Smooth muscle cell (in vitro differentiated cells): ENCODE measurements at regions not wholly inside any gene's neighbourhood (a gene's known extent, or its start where the extent isn't known, plus 50 kb on each side); places are given as distances from the start of the nearest gene placed in this dataset.

Experiments
- DNase-seq: peaks from one replicate; lab custom pipeline; 2025; ENCODE audit not compliant: unreplicated experiment; lab: John Stamatoyannopoulos, UW
- H2AFZ ChIP-seq: fragments of 200-600 bp; sonication (generic); 2 replicates; pipeline ENCODE4 v1.6.0; 2016; ENCODE audit warnings: antibody characterized with exemption, low read depth, mild to moderate bottlenecking
- H3F3A ChIP-seq: fragments of 200-600 bp; sonication (generic); 2 replicates; pipeline ENCODE4 v1.6.0; 2017; ENCODE audit warnings: antibody characterized with exemption, low read depth
- H3K27ac ChIP-seq: fragments of 200-600 bp; sonication (generic); 2 replicates; pipeline ENCODE4 v1.5.1; 2016; ENCODE audit warnings: low read depth, mild to moderate bottlenecking
- H3K27me3 ChIP-seq: fragments of 200-600 bp; sonication (generic); 2 replicates; pipeline ENCODE4 v1.6.1; 2016; ENCODE audit warnings: low read depth, mild to moderate bottlenecking
- H3K36me3 ChIP-seq: fragments of 200-600 bp; sonication (generic); 2 replicates; pipeline ENCODE4 v1.5.1; 2016; ENCODE audit warnings: low read depth
- H3K4me1 ChIP-seq: fragments of 200-600 bp; sonication (generic); 2 replicates; pipeline ENCODE4 v1.5.1; 2016; ENCODE audit warnings: low read depth
- H3K4me2 ChIP-seq: fragments of 200-600 bp; sonication (generic); 2 replicates; pipeline ENCODE4 v1.6.0; 2016; ENCODE audit warnings: mild to moderate bottlenecking
- H3K4me3 ChIP-seq: fragments of 200-600 bp; sonication (generic); 2 replicates; pipeline ENCODE4 v1.5.1; 2016; ENCODE audit warnings: mild to moderate bottlenecking
- H3K79me2 ChIP-seq: fragments of 200-600 bp; sonication (generic); 2 replicates; pipeline ENCODE4 v1.6.0; 2016; ENCODE audit warnings: low read depth, mild to moderate bottlenecking
- H3K9ac ChIP-seq: fragments of 200-600 bp; sonication (generic); 2 replicates; pipeline ENCODE4 v1.6.0; 2016; ENCODE audit warnings: low read depth
- H3K9me3 ChIP-seq: fragments of 200-600 bp; sonication (generic); replicated peaks from 2 replicates; pipeline ENCODE4 v1.5.1; 2016; ENCODE audit warnings: low read depth
- H4K20me1 ChIP-seq: fragments of 200-600 bp; sonication (generic); 2 replicates; pipeline ENCODE4 v1.6.0; 2016; ENCODE audit warnings: low read depth
- WGBS: methylation state at CpG from one replicate; pipeline ENCODE4 v1.1.7; 2016; ENCODE audit warnings: low lambda C conversion rate; 5-methylcytosine and 5-hydroxymethylcytosine counted together
- TF ChIP-seq, protein P1 (sequence below): fragments of 200-600 bp; sonication (generic); IDR thresholded peaks from 2 replicates; pipeline ENCODE4 v1.5.1; 2017; ENCODE audit warnings: borderline replicate concordance, mild to moderate bottlenecking, antibody characterized with exemption; ENCODE audit not compliant: insufficient read depth, poor library complexity, severe bottlenecking

DNA sequence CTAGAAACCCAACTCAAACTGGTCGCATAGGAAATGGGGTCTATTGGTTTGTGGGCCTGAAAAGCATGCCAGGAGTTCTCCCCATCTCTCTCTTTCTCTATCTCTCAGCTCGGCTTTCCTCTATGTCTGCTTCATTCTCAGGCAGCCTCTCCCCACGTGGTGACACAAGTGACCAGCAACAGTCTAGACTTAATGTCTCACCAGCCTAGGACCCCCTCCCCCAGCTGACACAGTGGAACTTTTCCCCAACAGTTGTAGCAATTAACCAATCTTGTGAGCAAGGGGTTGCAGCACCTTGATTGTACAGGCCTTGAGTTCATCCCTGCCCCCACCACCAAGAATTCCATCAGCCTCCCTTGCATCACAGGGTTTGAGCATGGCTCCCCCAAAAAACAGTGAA, 159.8 kb upstream of the KIT start:
- Histone ChIP-seq H4K20me1 (no peaks in the 10 kb centered on the region), H3K27ac (peak overlapping the region; percentile 76), H2AFZ (no peak overlapping the region), H3K4me2 (peak overlapping the region; percentile 7), H3K4me1 (peaks cover 16% of the 10 kb centered on the region), H3K79me2 (no peaks in the 10 kb centered on the region), H3K9ac (no peak overlapping the region), H3K36me3 (no peaks in the 10 kb centered on the region), H3K27me3 (no peaks in the 10 kb centered on the region), H3F3A (no peaks in the 10 kb centered on the region), H3K9me3 (no peaks in the 10 kb centered on the region), H3K4me3 (no peak overlapping the region)
- TF ChIP-seq, protein P1, sequence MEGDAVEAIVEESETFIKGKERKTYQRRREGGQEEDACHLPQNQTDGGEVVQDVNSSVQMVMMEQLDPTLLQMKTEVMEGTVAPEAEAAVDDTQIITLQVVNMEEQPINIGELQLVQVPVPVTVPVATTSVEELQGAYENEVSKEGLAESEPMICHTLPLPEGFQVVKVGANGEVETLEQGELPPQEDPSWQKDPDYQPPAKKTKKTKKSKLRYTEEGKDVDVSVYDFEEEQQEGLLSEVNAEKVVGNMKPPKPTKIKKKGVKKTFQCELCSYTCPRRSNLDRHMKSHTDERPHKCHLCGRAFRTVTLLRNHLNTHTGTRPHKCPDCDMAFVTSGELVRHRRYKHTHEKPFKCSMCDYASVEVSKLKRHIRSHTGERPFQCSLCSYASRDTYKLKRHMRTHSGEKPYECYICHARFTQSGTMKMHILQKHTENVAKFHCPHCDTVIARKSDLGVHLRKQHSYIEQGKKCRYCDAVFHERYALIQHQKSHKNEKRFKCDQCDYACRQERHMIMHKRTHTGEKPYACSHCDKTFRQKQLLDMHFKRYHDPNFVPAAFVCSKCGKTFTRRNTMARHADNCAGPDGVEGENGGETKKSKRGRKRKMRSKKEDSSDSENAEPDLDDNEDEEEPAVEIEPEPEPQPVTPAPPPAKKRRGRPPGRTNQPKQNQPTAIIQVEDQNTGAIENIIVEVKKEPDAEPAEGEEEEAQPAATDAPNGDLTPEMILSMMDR = no peak
- DNase-seq = no peak
- 69% methylated on average over 3 of the region's 3 CpGs for WGBS

DNA sequence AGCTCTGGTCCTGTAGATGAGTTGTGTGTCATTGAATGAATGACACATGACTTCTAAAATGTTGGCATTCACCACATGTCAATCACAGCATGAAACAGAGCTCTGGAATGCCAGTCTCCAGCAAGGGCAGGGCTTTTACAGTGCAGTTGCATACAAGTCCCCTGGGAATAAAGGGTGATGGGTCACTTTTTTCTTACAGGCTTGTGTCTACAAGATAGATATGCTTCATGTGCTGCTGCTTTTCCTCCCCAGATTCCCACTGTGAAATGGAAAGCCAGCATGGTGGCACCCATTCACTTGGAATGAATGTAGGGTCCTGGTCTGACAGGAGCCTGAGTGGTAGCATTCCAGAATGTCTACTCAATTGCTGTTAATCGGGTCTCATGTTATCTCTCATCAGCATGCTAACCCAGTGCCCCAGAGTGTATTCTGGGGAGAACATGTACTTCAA, 159.1 kb upstream of the KIT start:
- H4K20me1 ChIP-seq = no peaks in the 10 kb centered on the region
- no peak overlapping the region for H2AFZ ChIP-seq
- no peak overlapping the region for H3K9ac ChIP-seq
- H3K79me2 ChIP-seq = no peaks in the 10 kb centered on the region
- no peak overlapping the region for H3K4me3 ChIP-seq
- peak overlapping the region; percentile 76 for H3K27ac ChIP-seq
- no peaks in the 10 kb centered on the region for H3K9me3 ChIP-seq
- no peaks in the 10 kb centered on the region for H3K36me3 ChIP-seq
- no peaks in the 10 kb centered on the region for H3K27me3 ChIP-seq
- peak overlapping the region; percentile 30 for H3K4me2 ChIP-seq
- TF ChIP-seq, protein P1 = no peak
- 4% methylated on average over 1 of the region's 1 CpG for whole genome bisulfite sequencing
- no peaks in the 10 kb centered on the region for H3F3A ChIP-seq
- DNase-seq = no peak
- H3K4me1 ChIP-seq = peaks cover 16% of the 10 kb centered on the region

DNA sequence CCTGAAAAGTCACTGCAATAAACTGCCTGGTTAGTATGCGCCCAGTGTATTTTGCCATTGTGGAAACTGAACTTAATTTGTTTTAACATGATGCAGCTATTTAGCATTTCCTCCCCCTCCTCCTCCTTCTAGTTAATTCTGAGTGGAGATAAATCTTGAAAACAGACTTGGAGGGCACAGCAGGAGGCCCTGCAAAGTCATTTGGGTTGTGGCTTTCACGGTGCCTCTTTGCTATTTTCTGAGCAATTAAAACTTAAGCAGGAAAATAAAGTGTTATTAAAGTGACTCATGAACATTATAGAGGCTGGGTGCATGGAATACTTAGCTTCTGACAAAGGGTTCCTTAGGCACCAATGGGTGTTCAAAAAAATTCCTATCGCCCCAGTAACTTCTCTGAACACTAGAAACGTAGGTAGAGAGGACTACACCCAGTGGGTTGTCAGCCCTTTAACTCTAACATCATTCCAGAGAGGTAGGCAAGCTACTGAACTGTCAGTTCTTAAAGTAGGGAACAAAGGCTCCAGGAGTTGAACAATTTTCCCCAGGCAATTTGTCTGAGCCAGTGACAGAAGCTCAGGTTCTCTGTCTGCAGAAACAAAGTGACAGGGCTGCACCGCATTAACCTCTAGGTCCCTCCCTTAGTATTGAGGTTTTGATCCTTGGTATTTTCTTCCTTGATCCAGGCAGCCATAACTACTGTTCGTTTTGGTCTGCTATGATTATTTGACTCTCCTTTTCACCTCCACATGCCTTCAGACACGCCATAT, 158.3 kb upstream of the KIT start:
- TF ChIP-seq, protein P1 = no peak
- Histone ChIP-seq H3K4me2 (peak overlapping the region; percentile 30), H3K36me3 (no peaks in the 10 kb centered on the region), H3K9me3 (no peaks in the 10 kb centered on the region), H3K27ac (peak overlapping the region; percentile 76), H4K20me1 (no peaks in the 10 kb centered on the region), H3K4me1 (peaks cover 16% of the 10 kb centered on the region), H3K4me3 (no peak overlapping the region), H2AFZ (no peak overlapping the region), H3F3A (no peaks in the 10 kb centered on the region), H3K79me2 (no peaks in the 10 kb centered on the region), H3K9ac (no peak overlapping the region), H3K27me3 (no peaks in the 10 kb centered on the region)
- no peak for DNase-seq
- WGBS = 61% methylated on average over 7 of the region's 7 CpGs

DNA sequence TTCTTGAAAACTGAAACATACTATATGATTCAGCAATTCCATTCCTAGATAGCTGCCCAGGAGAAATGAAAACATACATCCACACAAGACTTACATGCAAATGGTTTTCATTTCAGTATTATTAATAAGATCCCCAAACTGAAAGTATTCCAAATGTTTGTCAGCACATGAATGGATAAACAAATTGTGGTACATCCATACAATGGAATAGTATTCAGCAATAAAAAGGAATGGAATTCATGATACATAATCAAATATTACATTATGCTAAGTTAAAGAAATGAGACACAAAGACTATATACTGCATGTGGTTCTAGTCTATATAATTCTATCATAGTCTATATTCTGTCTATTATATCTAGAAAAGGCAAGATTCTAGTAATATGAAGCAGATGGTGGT, 152.4 kb upstream of the KIT start:
- Histone ChIP-seq H3K27me3 (no peaks in the 10 kb centered on the region), H3K79me2 (no peaks in the 10 kb centered on the region), H3K9me3 (no peaks in the 10 kb centered on the region), H3K4me1 (no peaks in the 10 kb centered on the region), H2AFZ (no peak overlapping the region), H3K4me2 (no peak overlapping the region), H3F3A (no peaks in the 10 kb centered on the region), H3K27ac (no peak overlapping the region), H3K9ac (no peak overlapping the region), H3K4me3 (no peak overlapping the region), H4K20me1 (no peaks in the 10 kb centered on the region), H3K36me3 (no peaks in the 10 kb centered on the region)
- DNase-seq = no peak
- TF ChIP-seq, protein P1 = no peak
